ENCODE measurements at regions not wholly inside any gene's neighbourhood (a gene's known extent, or its start where the extent isn't known, plus 50 kb on each side); places are given as distances from the start of the nearest gene placed in this dataset.

DNA sequence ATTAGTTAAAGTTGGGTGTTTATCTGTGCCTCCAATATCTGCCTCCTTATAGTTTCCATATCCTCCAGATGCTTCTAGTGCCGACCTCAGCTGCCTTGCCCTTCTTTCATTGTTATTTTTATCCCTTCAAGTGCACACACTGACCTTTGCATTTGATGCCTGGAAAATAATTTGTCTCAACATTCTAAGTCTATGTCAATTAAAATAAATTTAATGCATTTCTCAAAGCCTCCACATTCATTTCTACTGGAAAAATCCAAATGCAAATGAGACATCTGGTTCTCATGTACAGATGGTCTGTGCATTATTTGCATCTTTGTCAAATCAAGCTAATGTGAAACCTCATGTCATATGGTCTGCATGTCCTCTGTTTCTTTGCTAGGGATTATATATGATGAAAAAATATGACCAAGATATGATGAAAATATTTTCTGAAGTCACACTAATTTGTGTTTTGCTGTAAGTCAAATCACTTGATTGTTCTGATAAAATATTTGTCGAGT lies 61.4 kb downstream of the TMEM100 start:
- Mint-ChIP-seq H3K36me3 (ENCODE audit: unreplicated experiment) (no peaks in the 10 kb centered on the region), H3K4me1 (ENCODE audit: unreplicated experiment) (no peaks in the 10 kb centered on the region), H3K9me3 (ENCODE audit: unreplicated experiment) (no peaks in the 10 kb centered on the region), H3K27me3 (ENCODE audit: unreplicated experiment) (no peaks in the 10 kb centered on the region), H3K4me3 (ENCODE audit: unreplicated experiment) (no peak overlapping the region), H3K27ac (ENCODE audit: unreplicated experiment) (no peak overlapping the region)
- no peak for DNase-seq (ENCODE audit: extremely low spot score, unreplicated experiment)
- TF ChIP-seq, protein P1, sequence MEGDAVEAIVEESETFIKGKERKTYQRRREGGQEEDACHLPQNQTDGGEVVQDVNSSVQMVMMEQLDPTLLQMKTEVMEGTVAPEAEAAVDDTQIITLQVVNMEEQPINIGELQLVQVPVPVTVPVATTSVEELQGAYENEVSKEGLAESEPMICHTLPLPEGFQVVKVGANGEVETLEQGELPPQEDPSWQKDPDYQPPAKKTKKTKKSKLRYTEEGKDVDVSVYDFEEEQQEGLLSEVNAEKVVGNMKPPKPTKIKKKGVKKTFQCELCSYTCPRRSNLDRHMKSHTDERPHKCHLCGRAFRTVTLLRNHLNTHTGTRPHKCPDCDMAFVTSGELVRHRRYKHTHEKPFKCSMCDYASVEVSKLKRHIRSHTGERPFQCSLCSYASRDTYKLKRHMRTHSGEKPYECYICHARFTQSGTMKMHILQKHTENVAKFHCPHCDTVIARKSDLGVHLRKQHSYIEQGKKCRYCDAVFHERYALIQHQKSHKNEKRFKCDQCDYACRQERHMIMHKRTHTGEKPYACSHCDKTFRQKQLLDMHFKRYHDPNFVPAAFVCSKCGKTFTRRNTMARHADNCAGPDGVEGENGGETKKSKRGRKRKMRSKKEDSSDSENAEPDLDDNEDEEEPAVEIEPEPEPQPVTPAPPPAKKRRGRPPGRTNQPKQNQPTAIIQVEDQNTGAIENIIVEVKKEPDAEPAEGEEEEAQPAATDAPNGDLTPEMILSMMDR (IDR thresholded peaks at IDR 0.05): no peak

DNA sequence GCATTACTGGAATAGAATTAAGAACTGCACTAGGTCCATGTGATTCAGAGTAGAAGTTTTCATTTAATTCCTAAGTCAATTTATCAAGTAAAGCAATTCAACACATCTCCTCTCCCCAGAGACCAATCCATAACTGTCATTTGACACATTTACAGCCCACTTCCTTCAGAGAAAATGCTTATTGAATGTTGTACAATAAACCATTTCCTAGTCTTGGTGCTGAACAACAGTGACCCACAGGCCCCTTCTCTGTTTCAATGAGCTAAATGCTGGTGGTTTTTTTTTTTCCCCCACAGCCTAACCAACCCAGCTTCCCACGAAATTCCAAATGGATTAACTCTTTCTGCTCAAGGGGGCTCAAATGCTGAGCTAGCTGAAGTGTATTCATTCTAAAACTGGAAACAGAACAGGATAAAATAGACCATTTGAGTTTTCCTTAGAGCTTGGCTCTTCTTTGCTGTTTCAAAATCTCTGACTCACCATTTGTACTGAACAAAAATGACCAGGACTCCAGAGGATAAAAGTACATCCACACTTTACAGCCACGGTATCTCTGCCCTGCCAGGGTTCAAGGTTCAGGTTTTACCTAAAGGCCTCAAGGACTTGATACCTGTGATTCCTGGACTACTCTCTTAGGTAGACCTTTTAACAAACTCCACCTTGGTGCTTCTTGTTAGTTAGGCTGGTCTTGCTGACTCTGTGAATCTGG lies 62.3 kb downstream of the TMEM100 start:
- H3K9me3 Mint-ChIP-seq (ENCODE audit: unreplicated experiment): no peaks in the 10 kb centered on the region
- H3K4me3 Mint-ChIP-seq (ENCODE audit: unreplicated experiment): no peak overlapping the region
- no peaks in the 10 kb centered on the region for H3K4me1 Mint-ChIP-seq (ENCODE audit: unreplicated experiment)
- no peaks in the 10 kb centered on the region for H3K27me3 Mint-ChIP-seq (ENCODE audit: unreplicated experiment)
- H3K27ac Mint-ChIP-seq (ENCODE audit: unreplicated experiment): no peak overlapping the region
- DNase-seq (ENCODE audit: extremely low spot score, unreplicated experiment): no peak
- no peaks in the 10 kb centered on the region for H3K36me3 Mint-ChIP-seq (ENCODE audit: unreplicated experiment)
- TF ChIP-seq, protein P1 (IDR thresholded peaks at IDR 0.05): no peak

DNA sequence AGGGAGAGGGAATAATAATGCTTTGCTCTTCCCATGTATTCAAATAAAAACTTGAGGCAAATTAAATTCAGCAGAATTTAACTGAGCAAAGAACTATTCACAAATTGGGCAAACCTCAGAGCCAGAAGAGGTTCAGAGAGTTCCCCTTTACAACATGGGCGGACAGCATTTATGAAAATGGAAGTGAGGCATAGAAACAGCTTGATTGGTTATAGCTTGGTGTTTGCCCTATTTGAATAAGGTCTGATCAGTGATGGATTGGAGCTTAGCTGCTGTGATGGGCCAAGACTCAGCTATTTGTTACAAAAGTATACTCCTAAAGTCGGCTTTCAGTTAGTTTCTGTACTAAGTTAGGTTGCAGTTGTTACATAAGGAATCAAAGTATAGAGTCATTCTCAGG lies 63.0 kb downstream of the TMEM100 start:
- DNase-seq (ENCODE audit: extremely low spot score, unreplicated experiment): no peak
- Mint-ChIP-seq H3K4me1 (ENCODE audit: unreplicated experiment) (no peaks in the 10 kb centered on the region), H3K9me3 (ENCODE audit: unreplicated experiment) (no peaks in the 10 kb centered on the region), H3K27ac (ENCODE audit: unreplicated experiment) (no peak overlapping the region), H3K36me3 (ENCODE audit: unreplicated experiment) (no peaks in the 10 kb centered on the region), H3K4me3 (ENCODE audit: unreplicated experiment) (no peak overlapping the region), H3K27me3 (ENCODE audit: unreplicated experiment) (no peaks in the 10 kb centered on the region)
- TF ChIP-seq, protein P1 (IDR thresholded peaks at IDR 0.05): no peak

DNA sequence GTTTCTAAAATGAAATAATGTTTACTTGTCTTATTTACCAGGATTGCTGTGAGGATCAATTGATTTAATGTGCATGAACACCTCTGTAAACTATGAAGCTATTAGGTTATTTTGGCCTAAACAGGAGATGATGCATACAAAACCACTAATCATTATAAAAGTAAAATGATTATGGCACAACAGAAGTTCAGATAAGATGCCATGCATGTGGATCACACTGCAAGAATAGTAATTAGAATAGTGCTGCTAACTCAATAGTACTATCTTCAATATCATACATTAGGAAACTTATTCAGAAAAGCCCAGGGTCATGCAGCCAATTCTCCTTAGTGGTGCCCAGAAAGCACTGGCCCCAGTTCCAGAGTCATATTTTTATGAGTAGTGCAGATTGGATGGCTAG lies 66.9 kb downstream of the TMEM100 start:
- no peak overlapping the region for H3K4me3 Mint-ChIP-seq (ENCODE audit: unreplicated experiment)
- no peaks in the 10 kb centered on the region for H3K9me3 Mint-ChIP-seq (ENCODE audit: unreplicated experiment)
- H3K27ac Mint-ChIP-seq (ENCODE audit: unreplicated experiment): no peak overlapping the region
- DNase-seq (ENCODE audit: extremely low spot score, unreplicated experiment): no peak
- H3K27me3 Mint-ChIP-seq (ENCODE audit: unreplicated experiment): no peaks in the 10 kb centered on the region
- H3K36me3 Mint-ChIP-seq (ENCODE audit: unreplicated experiment): no peaks in the 10 kb centered on the region
- no peaks in the 10 kb centered on the region for H3K4me1 Mint-ChIP-seq (ENCODE audit: unreplicated experiment)
- TF ChIP-seq, protein P1 (IDR thresholded peaks at IDR 0.05): no peak

DNA sequence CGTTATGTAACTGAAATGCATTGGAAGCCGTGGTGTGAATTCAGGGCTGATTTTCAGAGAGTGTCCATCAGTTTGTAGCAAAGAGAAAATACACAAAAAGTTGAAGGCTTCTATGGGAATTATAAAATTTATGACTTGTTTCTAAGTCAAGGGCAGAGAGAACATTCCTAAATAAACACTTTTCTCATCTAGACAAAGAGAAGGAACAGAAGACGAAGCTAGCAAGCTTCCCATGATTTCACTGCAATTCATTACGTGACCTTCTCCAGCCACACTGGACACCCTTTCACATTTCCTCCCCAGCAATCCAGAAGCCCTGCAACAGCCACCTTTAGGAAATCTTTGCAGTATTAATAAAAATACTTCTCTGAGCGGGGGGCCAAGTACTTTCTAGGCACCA lies 67.8 kb downstream of the TMEM100 start:
- DNase-seq (ENCODE audit: extremely low spot score, unreplicated experiment): no peak
- Mint-ChIP-seq H3K27ac (ENCODE audit: unreplicated experiment) (no peak overlapping the region), H3K4me3 (ENCODE audit: unreplicated experiment) (no peak overlapping the region), H3K36me3 (ENCODE audit: unreplicated experiment) (no peaks in the 10 kb centered on the region), H3K27me3 (ENCODE audit: unreplicated experiment) (no peaks in the 10 kb centered on the region), H3K9me3 (ENCODE audit: unreplicated experiment) (no peaks in the 10 kb centered on the region), H3K4me1 (ENCODE audit: unreplicated experiment) (no peaks in the 10 kb centered on the region)
- TF ChIP-seq, protein P1 (IDR thresholded peaks at IDR 0.05): no peak
